VCaP (cell line): ENCODE measurements at regions not wholly inside any gene's neighbourhood (a gene's known extent, or its start where the extent isn't known, plus 50 kb on each side); places are given as distances from the start of the nearest gene placed in this dataset.

Experiments
- H3K27ac ChIP-seq: fragments of 450-650 bp; 2 replicates; pipeline ENCODE4 v1.5.1; 2017
- TF ChIP-seq, protein P1 (sequence below): fragments of 450-650 bp; conservative IDR thresholded peaks from 2 replicates; pipeline ENCODE4 v1.5.1; 2017; ENCODE audit warnings: mild to moderate bottlenecking, moderate library complexity

DNA sequence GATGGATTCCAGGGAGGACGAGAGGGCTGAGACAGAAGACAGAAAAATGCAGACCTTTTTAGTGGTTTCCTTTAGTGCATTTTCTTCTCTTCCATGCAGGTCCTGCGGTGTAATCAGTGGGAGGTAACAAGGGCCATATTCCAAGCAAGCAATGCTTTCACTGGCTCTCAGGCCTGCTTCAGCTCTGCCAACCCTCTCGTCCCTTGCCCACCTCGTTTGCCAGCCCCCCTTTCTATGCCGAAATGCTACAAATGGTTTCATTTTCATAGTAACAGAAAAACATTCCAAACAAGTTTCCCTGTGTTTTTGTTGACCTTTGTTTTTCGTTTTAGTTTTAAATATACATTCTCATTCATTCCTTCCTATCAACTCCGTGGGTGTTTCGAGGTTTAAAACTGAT is 443.1 kb downstream of the TTLL7 start:
- no peak overlapping the region for H3K27ac ChIP-seq

DNA sequence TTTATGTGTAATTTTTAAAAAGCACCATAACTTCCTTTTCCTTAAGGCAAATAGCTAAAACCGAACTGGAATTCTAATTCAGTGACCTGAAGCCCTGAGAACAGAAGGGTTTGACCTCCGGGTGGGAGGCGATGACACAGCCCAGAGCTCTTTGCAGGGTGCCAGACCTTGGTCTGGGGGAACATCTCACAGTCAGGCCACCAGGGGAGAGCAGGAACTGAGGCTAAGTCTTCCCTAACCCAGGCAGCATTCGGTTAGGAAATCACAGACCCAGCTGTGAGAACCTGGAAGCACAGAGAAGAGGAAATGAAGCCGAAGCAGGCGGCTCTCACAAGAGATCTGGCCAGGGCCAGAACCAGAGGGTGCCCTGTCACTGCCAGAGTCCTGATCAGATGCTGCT is 444.8 kb downstream of the TTLL7 start:
- TF ChIP-seq, protein P1, sequence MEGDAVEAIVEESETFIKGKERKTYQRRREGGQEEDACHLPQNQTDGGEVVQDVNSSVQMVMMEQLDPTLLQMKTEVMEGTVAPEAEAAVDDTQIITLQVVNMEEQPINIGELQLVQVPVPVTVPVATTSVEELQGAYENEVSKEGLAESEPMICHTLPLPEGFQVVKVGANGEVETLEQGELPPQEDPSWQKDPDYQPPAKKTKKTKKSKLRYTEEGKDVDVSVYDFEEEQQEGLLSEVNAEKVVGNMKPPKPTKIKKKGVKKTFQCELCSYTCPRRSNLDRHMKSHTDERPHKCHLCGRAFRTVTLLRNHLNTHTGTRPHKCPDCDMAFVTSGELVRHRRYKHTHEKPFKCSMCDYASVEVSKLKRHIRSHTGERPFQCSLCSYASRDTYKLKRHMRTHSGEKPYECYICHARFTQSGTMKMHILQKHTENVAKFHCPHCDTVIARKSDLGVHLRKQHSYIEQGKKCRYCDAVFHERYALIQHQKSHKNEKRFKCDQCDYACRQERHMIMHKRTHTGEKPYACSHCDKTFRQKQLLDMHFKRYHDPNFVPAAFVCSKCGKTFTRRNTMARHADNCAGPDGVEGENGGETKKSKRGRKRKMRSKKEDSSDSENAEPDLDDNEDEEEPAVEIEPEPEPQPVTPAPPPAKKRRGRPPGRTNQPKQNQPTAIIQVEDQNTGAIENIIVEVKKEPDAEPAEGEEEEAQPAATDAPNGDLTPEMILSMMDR = no peak
- H3K27ac ChIP-seq = no peak overlapping the region

More for the DNA sequence above, 443.1 kb downstream of the TTLL7 start:
- TF ChIP-seq, protein P1 = no peak

DNA sequence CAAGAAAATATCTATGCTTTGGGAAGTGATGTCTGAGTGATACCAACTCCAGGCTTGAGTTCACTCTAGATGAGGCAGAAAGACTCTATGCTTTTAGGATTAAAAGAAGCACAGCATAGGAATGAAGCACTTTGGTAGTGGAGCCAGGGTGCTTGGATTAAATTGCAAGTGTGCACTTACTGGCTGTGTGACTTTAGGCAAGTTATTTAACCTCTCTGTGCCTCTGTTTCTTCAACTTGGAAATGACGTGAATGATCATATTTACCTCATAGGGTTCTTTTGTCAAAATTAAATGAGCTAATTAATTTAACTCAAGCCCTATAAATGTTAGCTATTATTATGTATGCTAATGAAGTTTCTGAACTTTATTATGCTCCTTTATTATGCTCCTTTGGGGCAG is 446.1 kb downstream of the TTLL7 start:
- H3K27ac ChIP-seq = no peak overlapping the region
- TF ChIP-seq, protein P1 = no peak

DNA sequence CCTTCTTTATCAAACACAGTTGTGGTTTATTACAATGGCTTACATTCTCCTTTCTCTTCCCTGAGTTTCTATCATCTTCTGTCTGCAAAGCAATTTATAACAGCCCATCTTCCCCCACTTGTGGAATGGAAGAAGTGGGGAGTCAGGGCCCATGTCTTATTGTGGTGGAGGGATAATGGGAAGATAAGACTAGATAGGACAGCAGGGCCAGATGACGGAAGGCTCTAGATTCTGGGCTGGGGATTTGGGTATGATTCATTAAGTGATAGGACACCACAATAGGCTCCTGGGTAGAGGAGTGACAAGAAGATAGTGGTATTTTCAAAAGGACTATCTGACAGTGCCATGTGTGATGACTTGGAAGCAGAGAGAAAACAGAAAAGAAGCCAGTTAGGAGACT is 450.6 kb downstream of the TTLL7 start:
- TF ChIP-seq, protein P1 = no peak

DNA sequence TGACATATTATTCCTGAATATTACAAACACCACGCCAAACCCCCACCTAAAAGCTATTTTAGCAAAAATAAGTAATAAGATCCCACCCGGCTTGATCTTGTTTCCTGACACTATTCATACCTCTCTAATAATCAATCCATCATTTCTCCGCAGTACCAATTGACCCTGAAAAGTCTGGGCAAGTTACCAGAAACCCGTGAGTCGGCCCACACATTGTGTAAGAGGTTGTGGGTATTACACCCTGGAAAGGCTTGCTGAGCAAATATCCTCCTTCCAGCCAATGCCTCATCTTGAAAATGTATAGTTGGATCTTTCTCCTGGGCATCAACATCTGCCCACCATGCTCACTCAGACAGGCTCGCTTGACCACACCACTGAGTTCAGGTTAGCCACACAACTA is 451.0 kb downstream of the TTLL7 start:
- TF ChIP-seq, protein P1 = no peak
- H3K27ac ChIP-seq = no peak overlapping the region

More for the DNA sequence above, 450.6 kb downstream of the TTLL7 start:
- H3K27ac ChIP-seq = no peak overlapping the region

DNA sequence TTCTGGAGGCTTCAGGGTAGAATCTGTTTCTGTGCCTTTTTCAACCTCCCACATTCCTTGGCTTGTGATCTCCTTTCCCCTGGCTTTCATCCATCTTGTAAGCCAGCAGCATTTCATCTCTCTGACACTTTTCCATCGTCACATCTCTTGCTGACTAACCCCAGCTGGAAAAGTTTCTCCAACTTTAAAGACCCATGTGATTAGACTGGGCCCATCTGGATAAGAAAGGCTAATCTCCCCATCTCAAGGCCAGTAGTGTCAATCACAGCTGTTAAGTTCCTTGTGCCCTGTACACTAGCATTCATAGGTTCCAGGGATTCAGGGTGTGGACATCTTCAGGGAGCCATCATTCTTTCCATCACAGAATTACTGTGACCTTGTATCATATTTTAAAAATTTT is 452.1 kb downstream of the TTLL7 start:
- no peak overlapping the region for H3K27ac ChIP-seq
- TF ChIP-seq, protein P1 = no peak

DNA sequence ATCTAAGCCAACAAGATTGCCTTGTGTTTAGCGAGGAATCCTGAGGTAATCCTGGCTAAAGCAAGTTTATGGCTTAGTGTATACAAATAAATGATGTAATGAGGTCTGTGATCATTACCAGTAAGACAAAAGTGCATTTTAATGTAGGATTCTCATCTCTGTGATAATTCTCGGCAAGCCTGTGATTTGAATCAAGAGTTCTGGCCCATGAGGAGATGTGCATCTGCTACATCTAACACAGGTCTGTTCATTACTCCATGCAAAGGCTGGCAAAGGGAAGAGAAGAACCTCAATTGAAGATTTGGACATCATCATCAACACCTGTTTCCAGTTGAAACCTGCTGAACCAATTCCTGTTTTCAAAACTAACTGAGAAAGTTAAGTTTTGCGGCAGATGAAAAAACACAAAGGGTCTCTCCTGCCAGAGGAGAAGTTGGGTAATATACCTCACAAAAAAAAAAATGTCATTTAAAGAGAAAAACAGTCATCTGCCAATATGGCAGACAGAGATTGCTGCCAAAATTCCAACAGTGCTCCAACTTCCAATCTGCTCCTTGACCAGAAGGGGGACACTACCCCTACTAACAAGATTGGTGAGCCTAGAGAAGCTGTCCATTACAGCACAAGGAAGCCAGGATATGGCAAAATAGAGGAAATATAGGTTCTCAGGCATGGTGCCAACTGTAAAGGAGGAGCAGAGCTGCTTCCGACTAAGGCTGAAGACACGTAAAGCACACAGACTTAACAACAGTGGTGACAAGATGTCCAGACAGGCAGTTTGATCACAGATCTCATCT is 453.7 kb downstream of the TTLL7 start:
- peak overlapping the region; percentile 50 for H3K27ac ChIP-seq
- TF ChIP-seq, protein P1 = peak; percentile 72
